Body of pancreas (tissue), 4 donors: ENCODE measurements at regions not wholly inside any gene's neighbourhood (a gene's known extent, or its start where the extent isn't known, plus 50 kb on each side); places are given as distances from the start of the nearest gene placed in this dataset.

Source experiments
- ATAC-seq: fragments of 150-250 bp; one replicate; pipeline ENCODE4 v1.9.1; 2016
- DNase-seq, 4 donors: peaks; one replicate each; pipeline ENCODE4 v3.0.0-alpha.2; 2019
- H3K27ac ChIP-seq, 4 donors: fragments of 200-600 bp; sonication (generic); 1 replicate in 3 of 4; 2 replicates in 1 of 4; pipeline versions ENCODE4 v1.5.1 to v1.6.1; 2016 to 2019; ENCODE audit warnings: mild to moderate bottlenecking in 1 of 4, mixed read lengths in 1 of 4, moderate library complexity in 1 of 4
- H3K27me3 ChIP-seq, 2 donors: fragments of 200-600 bp; sonication (generic); one replicate each; pipeline ENCODE4 v1.6.0; 2016; ENCODE audit warnings: mild to moderate bottlenecking in 1 of 2
- H3K36me3 ChIP-seq, 2 donors: fragments of 200-600 bp; sonication (generic); replicated peaks in 1 of 2; 2 replicates each; pipeline ENCODE4 v1.5.1; 2016; ENCODE audit warnings: low read depth in 2 of 2; ENCODE audit not compliant: insufficient read depth in 1 of 2
- H3K4me1 ChIP-seq: fragments of 200-600 bp; sonication (generic); one replicate; pipeline ENCODE4 v1.6.0; 2016
- H3K4me3 ChIP-seq, 2 donors: fragments of 200-600 bp; sonication (generic); 1 replicate in 1 of 2; 2 replicates in 1 of 2; pipeline ENCODE4 v1.5.1; 2016 to 2019
- H3K9me3 ChIP-seq, 3 donors: fragments of 200-600 bp; sonication (generic); 1 replicate in 2 of 3; 2 replicates in 1 of 3; pipeline ENCODE4 v1.5.1; 2016
- POLR2A ChIP-seq, 3 donors: fragments of 450-650 bp; IDR thresholded peaks; one replicate each; pipeline ENCODE4 v1.6.1; 2016; ENCODE audit warnings: antibody characterized with exemption in 3 of 3, mild to moderate bottlenecking in 2 of 3
- WGBS, 2 donors: methylation state at CpG; one replicate each; pipeline ENCODE4 v1.1.5; 2017; 5-methylcytosine and 5-hydroxymethylcytosine counted together
- intact Hi-C: fragments of 100-400 bp; cut with DNase I; formaldehyde crosslinking; loops from one replicate; pipeline ENCODE4 v1.15.1; 2023
- TF ChIP-seq, protein P1 (sequence below), 7 experiments: fragments of 450-650 bp in 4 of 7; fragments of 200-600 bp in 3 of 7; sonication (generic) in 3 of 7; IDR thresholded peaks; one replicate each; pipeline ENCODE4 v1.5.1; 2016 to 2019; ENCODE audit warnings: antibody characterized with exemption in 7 of 7

GRCh38 chr3:6522191-6522590, 338.7 kb upstream of the GRM7 start:
- H3K4me1 ChIP-seq = peaks cover 5% of the 10 kb centered on the region
- no peak for DNase-seq
- no peaks in the 10 kb centered on the region for H3K27me3 ChIP-seq
- TF ChIP-seq POLR2A (IDR thresholded peaks at IDR 0.05) = no peak
- TF ChIP-seq, protein P1, sequence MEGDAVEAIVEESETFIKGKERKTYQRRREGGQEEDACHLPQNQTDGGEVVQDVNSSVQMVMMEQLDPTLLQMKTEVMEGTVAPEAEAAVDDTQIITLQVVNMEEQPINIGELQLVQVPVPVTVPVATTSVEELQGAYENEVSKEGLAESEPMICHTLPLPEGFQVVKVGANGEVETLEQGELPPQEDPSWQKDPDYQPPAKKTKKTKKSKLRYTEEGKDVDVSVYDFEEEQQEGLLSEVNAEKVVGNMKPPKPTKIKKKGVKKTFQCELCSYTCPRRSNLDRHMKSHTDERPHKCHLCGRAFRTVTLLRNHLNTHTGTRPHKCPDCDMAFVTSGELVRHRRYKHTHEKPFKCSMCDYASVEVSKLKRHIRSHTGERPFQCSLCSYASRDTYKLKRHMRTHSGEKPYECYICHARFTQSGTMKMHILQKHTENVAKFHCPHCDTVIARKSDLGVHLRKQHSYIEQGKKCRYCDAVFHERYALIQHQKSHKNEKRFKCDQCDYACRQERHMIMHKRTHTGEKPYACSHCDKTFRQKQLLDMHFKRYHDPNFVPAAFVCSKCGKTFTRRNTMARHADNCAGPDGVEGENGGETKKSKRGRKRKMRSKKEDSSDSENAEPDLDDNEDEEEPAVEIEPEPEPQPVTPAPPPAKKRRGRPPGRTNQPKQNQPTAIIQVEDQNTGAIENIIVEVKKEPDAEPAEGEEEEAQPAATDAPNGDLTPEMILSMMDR (IDR thresholded peaks at IDR 0.05) = no peak
- H3K36me3 ChIP-seq = no peaks in the 10 kb centered on the region
- no peak overlapping the region for H3K27ac ChIP-seq
- ATAC-seq = no peak
- intact Hi-C loops = no loop called here
- no peaks in the 10 kb centered on the region for H3K9me3 ChIP-seq
- H3K4me3 ChIP-seq = no peak overlapping the region

GRCh38 chr3:6523043-6523442, 337.9 kb upstream of the GRM7 start:
- H3K36me3 ChIP-seq = no peaks in the 10 kb centered on the region
- intact Hi-C loops = no loop called here
- no peak for DNase-seq
- no peak overlapping the region for H3K27ac ChIP-seq
- TF ChIP-seq, protein P1 (IDR thresholded peaks at IDR 0.05) = no peak
- no peak for TF ChIP-seq POLR2A (IDR thresholded peaks at IDR 0.05)
- peaks cover 5% of the 10 kb centered on the region for H3K4me1 ChIP-seq
- H3K4me3 ChIP-seq = no peak overlapping the region
- 59 to 78% methylated on average over 2 of the region's 2 CpGs for WGBS, 2 donors
- H3K9me3 ChIP-seq = no peaks in the 10 kb centered on the region
- ATAC-seq = no peak
- no peaks in the 10 kb centered on the region for H3K27me3 ChIP-seq

DNA sequence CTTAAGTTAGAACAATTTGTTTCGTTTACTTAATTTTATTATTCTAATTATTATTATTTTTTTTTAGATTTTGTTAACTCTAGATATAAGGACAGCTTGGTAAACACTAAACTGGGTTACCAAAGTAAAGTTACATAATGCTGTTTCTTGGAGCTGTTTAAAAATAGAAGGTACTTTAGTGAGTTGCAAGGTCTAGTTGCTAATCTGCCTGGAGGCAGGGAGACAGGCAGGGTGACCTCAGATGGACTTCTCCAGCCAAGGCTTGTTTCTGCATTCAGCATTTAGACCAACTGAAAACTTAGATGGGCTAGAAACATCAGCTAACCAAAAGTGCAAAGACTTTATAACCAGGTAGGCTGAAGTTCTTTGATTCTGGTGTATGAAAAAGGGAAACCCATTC, 336.4 kb upstream of the GRM7 start:
- ATAC-seq = no peak
- TF ChIP-seq, protein P1 (IDR thresholded peaks at IDR 0.05) = no peak
- no peak for TF ChIP-seq POLR2A (IDR thresholded peaks at IDR 0.05)
- WGBS, 2 donors = 17 to 45% methylated on average over 1 of the region's 1 CpG
- DNase-seq = no peak
- Histone ChIP-seq H3K4me1 (peaks cover 5% of the 10 kb centered on the region), H3K9me3 (no peaks in the 10 kb centered on the region), H3K4me3 (no peak overlapping the region), H3K36me3 (no peaks in the 10 kb centered on the region), H3K27me3 (no peaks in the 10 kb centered on the region), H3K27ac (no peak overlapping the region)
- intact Hi-C loops = no loop called here

GRCh38 chr3:6526321-6526720, 334.6 kb upstream of the GRM7 start:
- Histone ChIP-seq H3K36me3 (no peaks in the 10 kb centered on the region), H3K4me1 (peaks cover 5% of the 10 kb centered on the region), H3K4me3 (no peak overlapping the region), H3K27me3 (no peaks in the 10 kb centered on the region), H3K27ac (no peak overlapping the region), H3K9me3 (no peaks in the 10 kb centered on the region)
- intact Hi-C loops = no loop called here
- 90 to 95% methylated on average over 8 of the region's 8 CpGs for WGBS, 2 donors
- TF ChIP-seq, protein P1 (IDR thresholded peaks at IDR 0.05) = no peak
- TF ChIP-seq POLR2A (IDR thresholded peaks at IDR 0.05) = no peak
- DNase-seq = no peak
- ATAC-seq = no peak

GRCh38 chr3:6526861-6527260, 334.1 kb upstream of the GRM7 start:
- H3K27ac ChIP-seq = no peak overlapping the region
- intact Hi-C loops = no loop called here
- DNase-seq (no peak), ATAC-seq (no peak)
- no peaks in the 10 kb centered on the region for H3K27me3 ChIP-seq
- no peaks in the 10 kb centered on the region for H3K9me3 ChIP-seq
- no peaks in the 10 kb centered on the region for H3K36me3 ChIP-seq
- H3K4me3 ChIP-seq = no peak overlapping the region
- WGBS, 2 donors = 34 to 48% methylated on average over 2 of the region's 2 CpGs
- TF ChIP-seq, protein P1 (IDR thresholded peaks at IDR 0.05) = no peak
- no peak for TF ChIP-seq POLR2A (IDR thresholded peaks at IDR 0.05)
- H3K4me1 ChIP-seq = peaks cover 5% of the 10 kb centered on the region
